GM12878 (cell line): ENCODE measurements at regions not wholly inside any gene's neighbourhood (a gene's known extent, or its start where the extent isn't known, plus 50 kb on each side); places are given as distances from the start of the nearest gene placed in this dataset.
A peak's percentile ranks its signal among the peaks of the same experiment; 100 is the strongest.

Experiments used
- ATAC-seq: fragments of 200-7000 bp; cut with Tn5 transposase; 3 replicates; pipeline ENCODE4 v1.9.1; 2020; ENCODE audit warnings: mild to moderate bottlenecking, moderate library complexity
- BruUV-seq: library from RNA; stranded (reverse); fragments of 400-500 nt; replicated peaks from 2 replicates; lab custom pipeline; 2021; lab: Mats Ljungman, UMichigan
- CTCF ChIA-PET: fragments of 300-600 bp; sonication (Branson Sonifier 250); formaldehyde crosslinking; extraction: SDS; loops from one replicate; lab custom pipeline; 2021; ENCODE audit warnings: inconsistent platforms; lab: Yijun Ruan, JAX
- POLR2A ChIA-PET: fragments of 350-600 bp; formaldehyde crosslinking; extraction: SDS; loops from one replicate; lab custom pipeline; 2021; ENCODE audit warnings: inconsistent platforms; lab: Charles Lee
- RAD21 ChIA-PET: fragments of 300-600 bp; sonication (Branson Sonifier 250); formaldehyde crosslinking; loops from one replicate; lab custom pipeline; 2023; ENCODE audit warnings: antibody characterized with exemption; ENCODE audit not compliant: unreplicated experiment; lab: Charles Lee
- SMC1A ChIA-PET: fragments of 300-600 bp; sonication (Branson Sonifier 250); formaldehyde crosslinking; loops from one replicate; lab custom pipeline; 2023; ENCODE audit not compliant: unreplicated experiment, uncharacterized antibody; lab: Charles Lee
- DNase-seq: peaks from one replicate; pipeline ENCODE4 v3.0.0-alpha.2; 2011; ENCODE audit warnings: low read depth, low spot score
- FAIRE-seq: peaks from 3 replicates; lab custom pipeline; 2011; peaks lifted over from hg19 to GRCh38; lab: Jason Lieb, UNC
- H2AFZ ChIP-seq: 2 replicates; pipeline ENCODE4 v1.6.0; 2011; ENCODE audit warnings: low read depth, low read length, control low read depth; ENCODE audit not compliant: control insufficient read depth
- H3K27ac ChIP-seq: 2 replicates; pipeline ENCODE4 v1.5.1; 2011; ENCODE audit warnings: control low read depth; ENCODE audit not compliant: control insufficient read depth, insufficient read depth
- H3K27me3 ChIP-seq, 2 experiments: replicated peaks in 1 of 2; 2 replicates each; pipeline versions ENCODE4 v1.6.0 to v1.6.1; 2011; ENCODE audit warnings: low read length in 1 of 2; ENCODE audit not compliant: control insufficient read depth in 2 of 2, insufficient read depth in 2 of 2
- H3K36me3 ChIP-seq, 2 experiments: 2 replicates each; pipeline ENCODE4 v1.5.1; 2011; ENCODE audit warnings: low read length in 1 of 2; ENCODE audit not compliant: control insufficient read depth in 2 of 2, insufficient read depth in 2 of 2
- H3K4me1 ChIP-seq: 2 replicates; pipeline ENCODE4 v1.6.1; 2011; ENCODE audit warnings: mild to moderate bottlenecking, low read length, moderate library complexity, mixed read lengths; ENCODE audit not compliant: control insufficient read depth, insufficient read depth
- H3K4me2 ChIP-seq: 2 replicates; pipeline ENCODE4 v1.6.0; 2011; ENCODE audit warnings: control low read depth; ENCODE audit not compliant: control insufficient read depth, insufficient read depth
- H3K4me3 ChIP-seq: fragments of 200-600 bp; sonication (generic); 2 replicates; pipeline ENCODE4 v1.5.1; 2016
- H3K79me2 ChIP-seq: 2 replicates; pipeline ENCODE4 v1.6.0; 2011; ENCODE audit warnings: low read length; ENCODE audit not compliant: control insufficient read depth, insufficient read depth
- H3K9ac ChIP-seq: 2 replicates; pipeline ENCODE4 v1.8.0; 2011; ENCODE audit warnings: low read length, control low read depth, mixed read lengths; ENCODE audit not compliant: control insufficient read depth, insufficient read depth
- H3K9me3 ChIP-seq: replicated peaks from 3 replicates; pipeline ENCODE4 v1.5.1; 2011; ENCODE audit warnings: mild to moderate bottlenecking, low read length; ENCODE audit not compliant: control insufficient read depth, insufficient read depth
- H4K20me1 ChIP-seq: 2 replicates; pipeline ENCODE4 v1.6.0; 2011; ENCODE audit not compliant: control insufficient read depth, insufficient read depth
- IKZF2 ChIP-seq, 2 experiments: fragments of 450-650 bp; IDR thresholded peaks; 2 replicates each; pipeline ENCODE4 v1.6.1; 2017; ENCODE audit warnings: mild to moderate bottlenecking in 2 of 2, moderate library complexity in 2 of 2
- MEF2B ChIP-seq: fragments of 450-650 bp; IDR thresholded peaks from 2 replicates; pipeline ENCODE4 v1.6.1; 2018; ENCODE audit warnings: mild to moderate bottlenecking, moderate library complexity; ENCODE audit not compliant: partially characterized antibody, poor library complexity, severe bottlenecking
- MTA3 ChIP-seq: IDR thresholded peaks from 2 replicates; pipeline ENCODE4 v1.6.1; 2012; ENCODE audit warnings: low read length, inconsistent platforms, borderline replicate concordance
- RAD21 ChIP-seq: IDR thresholded peaks from 2 replicates; pipeline ENCODE4 v1.6.1; 2011; ENCODE audit warnings: mild to moderate bottlenecking, low read depth, low read length, moderate library complexity; ENCODE audit not compliant: insufficient read depth
- RUNX3 ChIP-seq: IDR thresholded peaks from 2 replicates; pipeline ENCODE4 v1.6.1; 2012; ENCODE audit warnings: low read length, inconsistent platforms
- WRNIP1 ChIP-seq: IDR thresholded peaks from 2 replicates; pipeline ENCODE4 v1.6.1; 2011; ENCODE audit warnings: low read depth, low read length, improper control_type of control experiment, borderline replicate concordance
- WGBS: methylation state at CpG from one replicate; pipeline ENCODE4 v1.1.6; 2016; ENCODE audit warnings: low lambda C conversion rate; ENCODE audit not compliant: insufficient replicate concordance, insufficient coverage; ENCODE audit errors: missing lambda C conversion rate; 5-methylcytosine and 5-hydroxymethylcytosine counted together
- in situ Hi-C: fragments of 300-500 bp; cut with MboI; formaldehyde crosslinking; loops from 9 replicates; pipeline ENCODE4 v1.14.3; 2018; ENCODE audit warnings: mixed read lengths
- intact Hi-C: fragments of 100-400 bp; cut with micrococcal nuclease; formaldehyde crosslinking; loops from one replicate; pipeline ENCODE4 v1.14.2; 2022; ENCODE audit not compliant: unreplicated experiment
- TF ChIP-seq, protein P1 (sequence below): fragments of 450-650 bp; IDR thresholded peaks from 2 replicates; pipeline ENCODE4 v1.6.1; 2016; ENCODE audit warnings: mild to moderate bottlenecking
- TF ChIP-seq, protein P2 (sequence below), 3 experiments: IDR thresholded peaks in 2 of 3; conservative IDR thresholded peaks in 1 of 3; 2 replicates each; pipeline ENCODE4 v1.5.1; 2011; ENCODE audit warnings: low read depth in 3 of 3, low read length in 3 of 3, mild to moderate bottlenecking in 3 of 3, control low read depth in 2 of 3, moderate library complexity in 2 of 3, inconsistent platforms in 1 of 3, mixed read lengths in 1 of 3; ENCODE audit not compliant: control insufficient read depth in 2 of 3, insufficient read depth in 1 of 3; ENCODE audit errors: extremely low read depth in 1 of 3
- TF ChIP-seq, protein P3 (sequence below): fragments of 450-650 bp; IDR thresholded peaks from 2 replicates; pipeline ENCODE4 v1.6.1; 2017; ENCODE audit warnings: mild to moderate bottlenecking, low read depth, inconsistent platforms; ENCODE audit not compliant: poor library complexity, severe bottlenecking

DNA sequence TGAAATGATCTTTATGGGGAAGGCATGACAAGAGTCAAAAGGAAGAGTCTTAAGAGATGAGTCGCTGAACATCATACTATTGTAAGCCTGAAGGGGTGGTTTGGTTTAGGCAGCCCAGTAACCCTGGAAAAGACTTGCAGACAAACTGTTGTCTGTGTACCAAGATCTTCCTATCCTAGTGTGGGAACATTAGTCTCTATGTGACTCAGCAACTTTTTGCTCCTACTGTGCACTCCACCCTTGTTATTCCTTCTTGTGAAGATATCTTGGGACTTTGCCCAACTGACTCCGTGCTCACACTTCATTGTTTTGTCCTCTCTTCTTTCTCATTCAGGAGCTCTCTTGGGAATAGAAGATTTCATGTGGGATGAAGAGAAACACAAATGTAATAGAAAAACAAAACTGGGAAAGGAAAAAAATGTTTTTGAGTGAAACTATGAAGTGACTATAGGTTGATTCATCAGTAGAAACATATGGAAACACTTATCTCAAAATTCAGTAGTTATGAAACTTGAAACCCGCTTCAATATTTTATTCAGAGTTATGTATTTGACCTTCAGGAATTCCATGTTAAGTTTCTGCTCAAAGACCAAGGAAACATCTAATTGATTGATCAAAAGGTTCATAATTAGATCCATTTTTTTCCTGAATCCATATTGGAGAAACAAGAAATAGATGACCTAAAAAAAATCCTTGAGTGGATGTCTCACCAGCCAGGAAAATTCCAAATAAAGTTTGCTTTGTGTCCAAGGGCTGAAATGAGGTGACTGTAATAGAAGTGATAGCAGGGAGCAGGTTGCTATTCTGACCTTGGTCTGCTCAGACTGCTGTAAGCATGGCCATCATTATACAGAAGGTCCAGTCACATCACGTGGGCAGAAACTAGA, 67.2 kb downstream of the BTG1 start:
- ATAC-seq = peak; percentile 7
- Histone ChIP-seq H2AFZ (0 out of 2 replicates have a peak overlapping the region, but pooled peaks have one; percentile 10), H3K27ac (no peak overlapping the region)

DNA sequence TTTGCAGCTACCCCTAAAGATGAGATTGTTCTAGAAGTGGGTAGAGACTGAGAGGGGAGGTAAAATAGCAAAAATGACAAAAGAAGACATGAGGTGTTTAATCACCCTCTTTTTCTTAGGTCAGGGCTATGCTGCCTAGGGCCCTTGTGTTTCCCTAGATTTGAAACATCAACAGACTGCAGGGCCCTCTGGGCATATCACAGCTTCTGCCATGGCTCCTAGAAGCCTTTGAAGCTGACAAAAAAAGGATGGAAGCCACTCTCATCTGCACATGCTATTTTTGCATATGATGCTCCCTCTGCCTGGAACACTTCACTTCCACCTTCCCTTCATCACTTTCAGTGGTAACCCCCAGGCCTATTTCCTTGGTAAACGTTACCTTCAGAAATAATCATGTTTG, 68.1 kb downstream of the BTG1 start:
- WGBS = 44% methylated on average over 1 of the region's 1 CpG
- Histone ChIP-seq H3K79me2 (no peaks in the 10 kb centered on the region), H3K9me3 (peaks cover 1% of the 10 kb centered on the region; the same call in 2 of the 3 replicates), H3K4me1 (peaks cover 36% of the 10 kb centered on the region), H3K4me2 (no peak overlapping the region; the same call in 1 of the 2 replicates), H4K20me1 (no peaks in the 10 kb centered on the region), H3K4me3 (no peak overlapping the region), H3K27ac (no peak overlapping the region), H2AFZ (no peak overlapping the region), H3K27me3 (no peaks in the 10 kb centered on the region), H3K9ac (no peak overlapping the region), H3K36me3 (no peaks in the 10 kb centered on the region)
- ATAC-seq (no peak), FAIRE-seq (no peak), DNase-seq (no peak)
- in situ Hi-C loops = no loop called here
- ChIA-PET POLR2A (interaction anchor here (0.6 to 1.2 kb wide), 4 partner anchors 8 to 53 kb away, joined by 3 to 6 read pairs (median 4); no protein-coding TSS in a partner anchor), RAD21 (interaction anchor here (1.0 kb wide), 2 partner anchors 34 to 67 kb away, joined by 3 read pairs; no protein-coding TSS in a partner anchor), SMC1A (interaction anchor here (0.7 to 5.2 kb wide), 6 partner anchors 27 to 266 kb away, joined by 3 to 33 read pairs (median 4); no protein-coding TSS in a partner anchor), CTCF (interaction anchor here (1.1 to 1.6 kb wide), 2 partner anchors 12 to 331 kb away, joined by 3 read pairs; no protein-coding TSS in a partner anchor)
- intact Hi-C loops = no loop called here
- BruUV-seq = no TSS peak
- TF ChIP-seq, protein P1, sequence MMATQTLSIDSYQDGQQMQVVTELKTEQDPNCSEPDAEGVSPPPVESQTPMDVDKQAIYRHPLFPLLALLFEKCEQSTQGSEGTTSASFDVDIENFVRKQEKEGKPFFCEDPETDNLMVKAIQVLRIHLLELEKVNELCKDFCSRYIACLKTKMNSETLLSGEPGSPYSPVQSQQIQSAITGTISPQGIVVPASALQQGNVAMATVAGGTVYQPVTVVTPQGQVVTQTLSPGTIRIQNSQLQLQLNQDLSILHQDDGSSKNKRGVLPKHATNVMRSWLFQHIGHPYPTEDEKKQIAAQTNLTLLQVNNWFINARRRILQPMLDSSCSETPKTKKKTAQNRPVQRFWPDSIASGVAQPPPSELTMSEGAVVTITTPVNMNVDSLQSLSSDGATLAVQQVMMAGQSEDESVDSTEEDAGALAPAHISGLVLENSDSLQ = no peak
- TF ChIP-seq MTA3 = no peak
- TF ChIP-seq, protein P2, sequence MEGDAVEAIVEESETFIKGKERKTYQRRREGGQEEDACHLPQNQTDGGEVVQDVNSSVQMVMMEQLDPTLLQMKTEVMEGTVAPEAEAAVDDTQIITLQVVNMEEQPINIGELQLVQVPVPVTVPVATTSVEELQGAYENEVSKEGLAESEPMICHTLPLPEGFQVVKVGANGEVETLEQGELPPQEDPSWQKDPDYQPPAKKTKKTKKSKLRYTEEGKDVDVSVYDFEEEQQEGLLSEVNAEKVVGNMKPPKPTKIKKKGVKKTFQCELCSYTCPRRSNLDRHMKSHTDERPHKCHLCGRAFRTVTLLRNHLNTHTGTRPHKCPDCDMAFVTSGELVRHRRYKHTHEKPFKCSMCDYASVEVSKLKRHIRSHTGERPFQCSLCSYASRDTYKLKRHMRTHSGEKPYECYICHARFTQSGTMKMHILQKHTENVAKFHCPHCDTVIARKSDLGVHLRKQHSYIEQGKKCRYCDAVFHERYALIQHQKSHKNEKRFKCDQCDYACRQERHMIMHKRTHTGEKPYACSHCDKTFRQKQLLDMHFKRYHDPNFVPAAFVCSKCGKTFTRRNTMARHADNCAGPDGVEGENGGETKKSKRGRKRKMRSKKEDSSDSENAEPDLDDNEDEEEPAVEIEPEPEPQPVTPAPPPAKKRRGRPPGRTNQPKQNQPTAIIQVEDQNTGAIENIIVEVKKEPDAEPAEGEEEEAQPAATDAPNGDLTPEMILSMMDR (IDR thresholded peaks at IDR 0.05 in 2 of 3, conservative IDR thresholded peaks at IDR 0.05 in 1 of 3; ENCODE audit: control insufficient read depth in 2 of 3, extremely low read depth in 1 of 3, insufficient read depth in 1 of 3, low read depth in 3 of 3, low read length in 3 of 3) = no peak
- no peak for TF ChIP-seq MEF2B
- TF ChIP-seq RUNX3 = no peak
- TF ChIP-seq, protein P3, sequence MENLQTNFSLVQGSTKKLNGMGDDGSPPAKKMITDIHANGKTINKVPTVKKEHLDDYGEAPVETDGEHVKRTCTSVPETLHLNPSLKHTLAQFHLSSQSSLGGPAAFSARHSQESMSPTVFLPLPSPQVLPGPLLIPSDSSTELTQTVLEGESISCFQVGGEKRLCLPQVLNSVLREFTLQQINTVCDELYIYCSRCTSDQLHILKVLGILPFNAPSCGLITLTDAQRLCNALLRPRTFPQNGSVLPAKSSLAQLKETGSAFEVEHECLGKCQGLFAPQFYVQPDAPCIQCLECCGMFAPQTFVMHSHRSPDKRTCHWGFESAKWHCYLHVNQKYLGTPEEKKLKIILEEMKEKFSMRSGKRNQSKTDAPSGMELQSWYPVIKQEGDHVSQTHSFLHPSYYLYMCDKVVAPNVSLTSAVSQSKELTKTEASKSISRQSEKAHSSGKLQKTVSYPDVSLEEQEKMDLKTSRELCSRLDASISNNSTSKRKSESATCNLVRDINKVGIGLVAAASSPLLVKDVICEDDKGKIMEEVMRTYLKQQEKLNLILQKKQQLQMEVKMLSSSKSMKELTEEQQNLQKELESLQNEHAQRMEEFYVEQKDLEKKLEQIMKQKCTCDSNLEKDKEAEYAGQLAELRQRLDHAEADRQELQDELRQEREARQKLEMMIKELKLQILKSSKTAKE = no peak
- no peak for TF ChIP-seq WRNIP1

More for the DNA sequence above, 67.2 kb downstream of the BTG1 start:
- no peaks in the 10 kb centered on the region for H3K36me3 ChIP-seq
- BruUV-seq = no TSS peak
- ChIA-PET POLR2A (interaction anchor here (0.6 to 1.2 kb wide), 4 partner anchors 9 to 29 kb away, joined by 3 to 4 read pairs (median 3); no protein-coding TSS in a partner anchor), RAD21 (interaction anchor here (1.0 kb wide), 1 partner anchor 68 kb away, joined by 3 read pairs; no protein-coding TSS in a partner anchor), CTCF (interaction anchor here (1.1 to 1.6 kb wide), 2 partner anchors 13 to 330 kb away, joined by 3 read pairs; no protein-coding TSS in a partner anchor)
- H3K4me3 ChIP-seq = no peak overlapping the region
- no peaks in the 10 kb centered on the region for H3K79me2 ChIP-seq
- H4K20me1 ChIP-seq = no peaks in the 10 kb centered on the region
- no peaks in the 10 kb centered on the region; the same call in 2 of the 3 replicates for H3K9me3 ChIP-seq
- H3K27me3 ChIP-seq = no peaks in the 10 kb centered on the region
- peak; percentile 61 for FAIRE-seq
- DNase-seq = no peak
- intact Hi-C loops = no loop called here
- no peak overlapping the region; the same call in 1 of the 2 replicates for H3K4me2 ChIP-seq
- no peak overlapping the region for H3K9ac ChIP-seq
- TF ChIP-seq RAD21 = no peak
- TF ChIP-seq IKZF2 (IDR thresholded peaks at IDR 0.05) = 0 out of 4 replicates have a peak, but pooled peaks of 1 of the 2 experiments have one; percentile 9
- TF ChIP-seq, all 136 proteins: peak for 1
- SMC1A ChIA-PET = interaction anchor here (0.9 to 5.2 kb wide), 5 partner anchors 17 to 57 kb away, joined by 3 to 33 read pairs (median 4); no protein-coding TSS in a partner anchor
- in situ Hi-C loops = no loop called here
- H3K4me1 ChIP-seq = peaks cover 36% of the 10 kb centered on the region
- 66% methylated on average over 4 of the region's 4 CpGs for WGBS
